ENCODE measurements at regions not wholly inside any gene's neighbourhood (a gene's known extent, or its start where the extent isn't known, plus 50 kb on each side); places are given as distances from the start of the nearest gene placed in this dataset.

- TF ChIP-seq POLR2A (IDR thresholded peaks at IDR 0.05) (no peak), CTCF (IDR thresholded peaks at IDR 0.05) (no peak), EP300 (IDR thresholded peaks at IDR 0.05) (no peak)
Measured at GRCh38 chr12:132379576-132379975, 50.2 kb upstream of the GALNT9 start.
